GM18951 (cell line): ENCODE measurements at regions not wholly inside any gene's neighbourhood (a gene's known extent, or its start where the extent isn't known, plus 50 kb on each side); places are given as distances from the start of the nearest gene placed in this dataset.

ENCODE experiments used
- POLR2A ChIP-seq: IDR thresholded peaks from 4 replicates; pipeline ENCODE4 v1.6.1; 2011; ENCODE audit warnings: mild to moderate bottlenecking; ENCODE audit not compliant: insufficient read length, insufficient read depth; ENCODE audit errors: extremely low read depth
- in situ Hi-C: fragments of 300-500 bp; cut with MboI; formaldehyde crosslinking; loops from one replicate; pipeline ENCODE4 v1.12.0; 2022; ENCODE audit warnings: low sequenced_read_pairs, mixed read lengths, inconsistent platforms; ENCODE audit not compliant: unreplicated experiment

DNA sequence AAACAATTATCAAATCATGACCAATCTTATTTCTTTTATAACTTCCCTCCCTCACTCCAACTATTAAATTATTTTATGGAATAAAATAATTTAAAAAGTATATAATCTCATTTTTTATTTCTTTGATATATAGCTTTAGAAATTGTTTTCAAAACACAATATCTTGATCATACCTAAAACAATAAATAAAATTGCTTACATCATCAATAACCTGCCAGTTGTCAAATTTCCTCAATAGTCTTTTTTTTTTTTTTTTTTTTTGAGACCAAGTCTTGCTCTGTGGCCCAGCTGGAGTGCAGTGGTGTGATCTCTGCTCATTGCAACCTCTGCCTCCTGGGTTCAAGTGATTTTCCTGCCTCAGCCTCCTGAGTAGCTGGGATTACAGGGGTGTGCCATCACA, 60.1 kb upstream of the ELOVL5 start:
- no peak for TF ChIP-seq POLR2A
- in situ Hi-C loops, result no loop called here

DNA sequence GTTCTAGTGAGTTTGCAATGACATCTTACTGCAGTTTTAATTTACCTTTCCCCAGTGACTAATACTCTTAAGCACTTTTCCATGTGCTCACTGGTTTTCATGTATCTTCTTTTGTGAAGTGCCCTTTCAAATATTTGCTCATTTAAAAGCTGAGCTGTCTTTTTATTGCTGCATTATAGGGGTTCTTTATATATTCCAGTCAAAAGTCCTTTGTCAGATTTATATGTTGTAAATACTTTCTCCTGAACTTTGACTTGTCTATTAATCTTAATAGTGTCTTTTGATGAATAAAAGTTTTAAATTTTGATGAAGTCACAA, 50.2 kb upstream of the ELOVL5 start:
- in situ Hi-C loops, result no loop called here
- no peak for TF ChIP-seq POLR2A

DNA sequence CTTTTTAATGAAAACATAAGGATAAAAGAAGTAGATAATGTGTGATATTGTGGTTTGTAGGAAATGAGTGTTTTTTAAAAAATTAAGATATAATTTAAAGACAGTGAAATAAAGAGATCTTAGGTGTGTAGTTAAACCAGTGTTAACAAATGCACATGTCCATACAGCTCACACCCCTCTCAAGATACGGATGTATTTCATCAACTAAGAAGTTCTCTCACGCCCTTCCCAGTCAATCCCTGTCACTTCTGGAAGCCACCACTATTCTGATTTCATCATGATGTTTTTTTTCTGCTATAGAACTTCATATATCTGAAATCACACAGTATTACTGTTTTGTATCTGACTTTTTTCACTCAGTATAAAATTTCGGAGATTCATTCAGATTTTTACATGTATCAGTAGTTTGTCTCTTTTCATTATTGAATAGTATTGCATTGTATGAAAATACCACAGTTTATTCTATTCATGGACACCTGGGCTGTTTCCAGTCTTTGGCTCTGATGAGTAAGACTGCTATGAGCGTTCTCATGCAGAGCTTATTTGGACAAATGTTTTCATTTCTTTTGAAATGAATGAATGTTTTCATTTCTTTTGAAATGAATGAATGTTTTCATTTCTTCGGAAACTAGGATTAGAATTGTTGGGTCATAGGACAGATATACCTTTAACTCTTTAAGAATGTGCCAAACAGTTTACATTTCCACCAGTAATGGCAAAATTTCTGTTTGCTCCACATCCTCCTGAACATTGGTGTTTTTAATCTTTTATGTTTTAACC, 49.7 kb upstream of the ELOVL5 start:
- TF ChIP-seq POLR2A, result no peak
- in situ Hi-C loops, result no loop called here
